ENCODE measurements at regions not wholly inside any gene's neighbourhood (a gene's known extent, or its start where the extent isn't known, plus 50 kb on each side); places are given as distances from the start of the nearest gene placed in this dataset.

DNA sequence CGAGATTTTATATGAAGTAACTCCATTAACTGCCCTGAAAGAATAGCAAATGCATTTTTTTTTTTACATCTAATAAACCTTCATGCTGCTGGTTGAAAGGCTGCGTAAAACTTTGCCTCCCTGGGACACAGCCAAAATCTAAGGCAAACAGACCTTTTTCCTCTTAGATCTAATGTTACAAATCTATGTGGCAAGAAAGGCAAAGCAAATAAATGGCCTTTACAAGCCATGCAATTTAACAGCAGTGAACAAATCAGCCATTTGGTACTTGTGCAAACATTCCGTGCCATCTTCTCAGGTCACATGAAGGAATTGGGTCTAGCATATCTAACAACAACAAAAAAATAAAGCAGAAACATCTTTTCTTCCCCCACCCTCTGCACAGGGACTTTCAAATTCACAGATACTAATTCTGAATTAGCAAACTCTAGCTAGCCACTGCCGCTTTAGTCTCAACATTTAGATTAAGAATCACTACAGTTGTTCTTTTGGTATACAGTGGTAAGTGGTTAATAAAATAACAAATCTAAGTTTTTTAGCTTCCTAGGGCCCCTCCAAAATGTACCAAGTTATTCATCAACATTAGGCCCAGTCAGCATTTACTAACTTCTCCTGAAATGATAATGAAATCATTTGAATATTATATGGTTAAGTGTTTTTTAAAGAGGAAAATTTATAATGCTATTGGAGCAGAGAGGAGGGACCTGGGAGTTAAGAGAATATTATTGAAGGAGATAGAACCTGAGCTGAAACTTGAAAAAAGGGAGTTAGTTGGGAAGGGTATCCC is 593.8 kb downstream of the SMARCA1 start:
- no peaks in the 10 kb centered on the region for H3K36me3 ChIP-seq (ENCODE audit: insufficient read depth, low read length)
- H3K27me3 ChIP-seq (ENCODE audit: insufficient read depth, low read depth, low read length): no peaks in the 10 kb centered on the region
- H3F3A ChIP-seq (ENCODE audit: insufficient read depth, low read length, poor library complexity, severe bottlenecking): no peaks in the 10 kb centered on the region
- no peak overlapping the region for H3K9ac ChIP-seq (ENCODE audit: low read length)
- no peaks in the 10 kb centered on the region for H3K9me2 ChIP-seq (ENCODE audit: insufficient read depth, low read length)
- H2AFZ ChIP-seq (ENCODE audit: low read depth, low read length): no peak overlapping the region
- TF ChIP-seq EZH2 (IDR thresholded peaks at IDR 0.05; ENCODE audit: borderline replicate concordance, insufficient read depth, low read length, poor library complexity, severe bottlenecking) (no peak), EP300 (conservative IDR thresholded peaks at IDR 0.05; ENCODE audit: poor library complexity, severe bottlenecking) (no peak), RAD21 (conservative IDR thresholded peaks at IDR 0.05) (no peak), MXI1 (conservative IDR thresholded peaks at IDR 0.05; ENCODE audit: poor library complexity, severe bottlenecking) (no peak), POLR2AphosphoS5 (IDR thresholded peaks at IDR 0.05) (no peak), TAF1 (IDR thresholded peaks at IDR 0.05; ENCODE audit: low read depth) (no peak), SMC3 (conservative IDR thresholded peaks at IDR 0.05; ENCODE audit: poor library complexity) (no peak)
- TF ChIP-seq, protein P1, sequence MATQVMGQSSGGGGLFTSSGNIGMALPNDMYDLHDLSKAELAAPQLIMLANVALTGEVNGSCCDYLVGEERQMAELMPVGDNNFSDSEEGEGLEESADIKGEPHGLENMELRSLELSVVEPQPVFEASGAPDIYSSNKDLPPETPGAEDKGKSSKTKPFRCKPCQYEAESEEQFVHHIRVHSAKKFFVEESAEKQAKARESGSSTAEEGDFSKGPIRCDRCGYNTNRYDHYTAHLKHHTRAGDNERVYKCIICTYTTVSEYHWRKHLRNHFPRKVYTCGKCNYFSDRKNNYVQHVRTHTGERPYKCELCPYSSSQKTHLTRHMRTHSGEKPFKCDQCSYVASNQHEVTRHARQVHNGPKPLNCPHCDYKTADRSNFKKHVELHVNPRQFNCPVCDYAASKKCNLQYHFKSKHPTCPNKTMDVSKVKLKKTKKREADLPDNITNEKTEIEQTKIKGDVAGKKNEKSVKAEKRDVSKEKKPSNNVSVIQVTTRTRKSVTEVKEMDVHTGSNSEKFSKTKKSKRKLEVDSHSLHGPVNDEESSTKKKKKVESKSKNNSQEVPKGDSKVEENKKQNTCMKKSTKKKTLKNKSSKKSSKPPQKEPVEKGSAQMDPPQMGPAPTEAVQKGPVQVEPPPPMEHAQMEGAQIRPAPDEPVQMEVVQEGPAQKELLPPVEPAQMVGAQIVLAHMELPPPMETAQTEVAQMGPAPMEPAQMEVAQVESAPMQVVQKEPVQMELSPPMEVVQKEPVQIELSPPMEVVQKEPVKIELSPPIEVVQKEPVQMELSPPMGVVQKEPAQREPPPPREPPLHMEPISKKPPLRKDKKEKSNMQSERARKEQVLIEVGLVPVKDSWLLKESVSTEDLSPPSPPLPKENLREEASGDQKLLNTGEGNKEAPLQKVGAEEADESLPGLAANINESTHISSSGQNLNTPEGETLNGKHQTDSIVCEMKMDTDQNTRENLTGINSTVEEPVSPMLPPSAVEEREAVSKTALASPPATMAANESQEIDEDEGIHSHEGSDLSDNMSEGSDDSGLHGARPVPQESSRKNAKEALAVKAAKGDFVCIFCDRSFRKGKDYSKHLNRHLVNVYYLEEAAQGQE (IDR thresholded peaks at IDR 0.05; ENCODE audit: borderline replicate concordance): no peak
- TF ChIP-seq, protein P2, sequence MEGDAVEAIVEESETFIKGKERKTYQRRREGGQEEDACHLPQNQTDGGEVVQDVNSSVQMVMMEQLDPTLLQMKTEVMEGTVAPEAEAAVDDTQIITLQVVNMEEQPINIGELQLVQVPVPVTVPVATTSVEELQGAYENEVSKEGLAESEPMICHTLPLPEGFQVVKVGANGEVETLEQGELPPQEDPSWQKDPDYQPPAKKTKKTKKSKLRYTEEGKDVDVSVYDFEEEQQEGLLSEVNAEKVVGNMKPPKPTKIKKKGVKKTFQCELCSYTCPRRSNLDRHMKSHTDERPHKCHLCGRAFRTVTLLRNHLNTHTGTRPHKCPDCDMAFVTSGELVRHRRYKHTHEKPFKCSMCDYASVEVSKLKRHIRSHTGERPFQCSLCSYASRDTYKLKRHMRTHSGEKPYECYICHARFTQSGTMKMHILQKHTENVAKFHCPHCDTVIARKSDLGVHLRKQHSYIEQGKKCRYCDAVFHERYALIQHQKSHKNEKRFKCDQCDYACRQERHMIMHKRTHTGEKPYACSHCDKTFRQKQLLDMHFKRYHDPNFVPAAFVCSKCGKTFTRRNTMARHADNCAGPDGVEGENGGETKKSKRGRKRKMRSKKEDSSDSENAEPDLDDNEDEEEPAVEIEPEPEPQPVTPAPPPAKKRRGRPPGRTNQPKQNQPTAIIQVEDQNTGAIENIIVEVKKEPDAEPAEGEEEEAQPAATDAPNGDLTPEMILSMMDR (IDR thresholded peaks at IDR 0.05; ENCODE audit: poor library complexity, severe bottlenecking): no peak
- H3K4me2 ChIP-seq (ENCODE audit: low read length): no peak overlapping the region
- no peaks in the 10 kb centered on the region for H3K79me2 ChIP-seq (replicated peaks; ENCODE audit: insufficient read depth, low read length)
- H3K9me3 ChIP-seq (ENCODE audit: low read length): no peaks in the 10 kb centered on the region
- H4K20me1 ChIP-seq (ENCODE audit: insufficient read depth): no peaks in the 10 kb centered on the region
- no peak overlapping the region for H3K27ac ChIP-seq (ENCODE audit: low read length)
- H3K4me3 ChIP-seq (ENCODE audit: low read length): no peak overlapping the region

DNA sequence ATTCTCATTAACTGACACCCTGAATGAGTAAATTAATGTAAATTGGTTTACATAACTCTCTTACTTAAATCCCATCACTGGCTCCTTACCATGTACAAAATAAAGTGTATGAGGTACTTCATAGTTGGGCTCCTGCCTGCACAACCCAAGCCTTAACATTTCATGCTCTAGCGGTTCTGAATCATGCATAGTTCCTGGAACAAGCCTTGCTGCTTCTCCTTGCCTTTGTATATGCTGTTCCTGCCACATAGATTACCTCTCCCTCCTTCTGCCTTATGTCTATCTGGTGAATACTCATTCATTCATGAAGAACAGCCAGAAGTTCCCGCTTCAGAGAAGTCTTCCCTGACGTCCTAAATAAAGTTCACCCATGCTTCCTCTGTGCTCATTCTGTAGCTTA is 594.7 kb downstream of the SMARCA1 start:
- H3K9me2 ChIP-seq (ENCODE audit: insufficient read depth, low read length): no peaks in the 10 kb centered on the region
- H3K27me3 ChIP-seq (ENCODE audit: insufficient read depth, low read depth, low read length): no peaks in the 10 kb centered on the region
- no peak overlapping the region for H3K27ac ChIP-seq (ENCODE audit: low read length)
- H3K79me2 ChIP-seq (replicated peaks; ENCODE audit: insufficient read depth, low read length): no peaks in the 10 kb centered on the region
- H3F3A ChIP-seq (ENCODE audit: insufficient read depth, low read length, poor library complexity, severe bottlenecking): no peaks in the 10 kb centered on the region
- no peak overlapping the region for H3K9ac ChIP-seq (ENCODE audit: low read length)
- H3K4me3 ChIP-seq (ENCODE audit: low read length): no peak overlapping the region
- H3K9me3 ChIP-seq (ENCODE audit: low read length): no peaks in the 10 kb centered on the region
- no peak overlapping the region for H2AFZ ChIP-seq (ENCODE audit: low read depth, low read length)
- TF ChIP-seq, protein P1 (IDR thresholded peaks at IDR 0.05; ENCODE audit: borderline replicate concordance): no peak
- TF ChIP-seq POLR2AphosphoS5 (IDR thresholded peaks at IDR 0.05): no peak
- no peak for TF ChIP-seq TAF1 (IDR thresholded peaks at IDR 0.05; ENCODE audit: low read depth)
- TF ChIP-seq, protein P2 (IDR thresholded peaks at IDR 0.05; ENCODE audit: poor library complexity, severe bottlenecking): no peak
- TF ChIP-seq RAD21 (conservative IDR thresholded peaks at IDR 0.05): no peak
- TF ChIP-seq EP300 (conservative IDR thresholded peaks at IDR 0.05; ENCODE audit: poor library complexity, severe bottlenecking): no peak
- no peak for TF ChIP-seq MXI1 (conservative IDR thresholded peaks at IDR 0.05; ENCODE audit: poor library complexity, severe bottlenecking)
- TF ChIP-seq EZH2 (IDR thresholded peaks at IDR 0.05; ENCODE audit: borderline replicate concordance, insufficient read depth, low read length, poor library complexity, severe bottlenecking): no peak
- TF ChIP-seq SMC3 (conservative IDR thresholded peaks at IDR 0.05; ENCODE audit: poor library complexity): no peak
- no peak overlapping the region for H3K4me2 ChIP-seq (ENCODE audit: low read length)
- no peaks in the 10 kb centered on the region for H4K20me1 ChIP-seq (ENCODE audit: insufficient read depth)
- no peaks in the 10 kb centered on the region for H3K36me3 ChIP-seq (ENCODE audit: insufficient read depth, low read length)
